Effector memory CD8-positive, alpha-beta T cell (primary cell): ENCODE measurements at regions not wholly inside any gene's neighbourhood (a gene's known extent, or its start where the extent isn't known, plus 50 kb on each side); places are given as distances from the start of the nearest gene placed in this dataset.

Experiments
- ATAC-seq: fragments of 150-1000 bp; cut with Tn5 transposase; replicated peaks from 2 replicates; pipeline ENCODE4 v1.10.0; 2021; ENCODE audit warnings: mild to moderate bottlenecking, moderate library complexity
- DNase-seq, 3 experiments: peaks; one replicate each; pipeline ENCODE4 v3.0.0; 2021
- H3K27ac Mint-ChIP-seq, 2 donors: one replicate each; pipeline ENCODE4 v1.8.0; 2022; ENCODE audit warnings: mild to moderate bottlenecking in 2 of 2, mixed read lengths in 2 of 2, moderate library complexity in 2 of 2
- H3K27me3 Mint-ChIP-seq, 2 donors: one replicate each; pipeline ENCODE4 v1.8.0; 2022; ENCODE audit warnings: mixed read lengths in 2 of 2
- H3K36me3 Mint-ChIP-seq: one replicate; pipeline ENCODE4 v1.8.0; 2022; ENCODE audit warnings: mild to moderate bottlenecking, moderate library complexity, mixed read lengths; ENCODE audit not compliant: insufficient read depth
- H3K4me1 Mint-ChIP-seq, 2 donors: one replicate each; pipeline ENCODE4 v1.8.0; 2022; ENCODE audit warnings: low read depth in 2 of 2, mixed read lengths in 2 of 2
- H3K4me3 Mint-ChIP-seq, 2 donors: one replicate each; pipeline ENCODE4 v1.8.0; 2022; ENCODE audit warnings: mild to moderate bottlenecking in 2 of 2, mixed read lengths in 2 of 2, moderate library complexity in 2 of 2
- H3K9me3 Mint-ChIP-seq, 2 donors: one replicate each; pipeline ENCODE4 v1.8.0; 2022; ENCODE audit warnings: mixed read lengths in 2 of 2

DNA sequence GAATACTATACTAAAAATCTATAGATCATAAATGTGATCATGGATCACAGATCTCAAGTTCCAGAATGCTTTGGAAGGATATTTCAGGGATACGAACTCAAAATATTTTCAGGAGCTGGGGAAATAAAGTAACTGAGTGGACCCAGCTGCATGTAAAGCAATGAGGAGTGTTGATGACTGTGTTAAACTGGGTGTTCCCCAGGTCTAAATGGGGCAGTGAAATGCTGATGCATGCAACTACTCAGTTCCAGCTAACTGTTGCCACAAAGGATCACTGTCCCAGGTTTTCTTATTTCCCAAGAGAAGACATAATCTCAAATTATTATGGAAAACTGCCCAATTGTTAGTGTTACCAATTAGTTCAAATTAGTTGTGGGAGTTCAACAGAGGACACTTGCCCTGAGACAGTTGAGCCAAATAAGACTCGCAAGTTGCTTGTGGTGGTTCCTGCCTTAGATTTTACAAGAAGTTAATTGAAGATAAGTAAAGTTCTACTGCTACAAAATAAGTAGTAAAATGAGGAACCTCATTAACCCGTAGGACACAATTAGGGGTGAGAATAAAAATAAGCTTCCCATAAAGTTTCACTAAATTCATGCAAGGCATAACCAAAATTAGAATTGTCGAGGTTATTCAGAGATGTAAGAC, 66.3 kb upstream of the IL12A start:
- no peak for DNase-seq
- ATAC-seq: no peak
- H3K27ac Mint-ChIP-seq: no peak overlapping the region
- H3K9me3 Mint-ChIP-seq: no peaks in the 10 kb centered on the region
- no peaks in the 10 kb centered on the region for H3K4me1 Mint-ChIP-seq
- peaks cover 0 to 6% of the 10 kb centered on the region in 2 donors for H3K27me3 Mint-ChIP-seq
- no peak overlapping the region for H3K4me3 Mint-ChIP-seq
- no peaks in the 10 kb centered on the region for H3K36me3 Mint-ChIP-seq

DNA sequence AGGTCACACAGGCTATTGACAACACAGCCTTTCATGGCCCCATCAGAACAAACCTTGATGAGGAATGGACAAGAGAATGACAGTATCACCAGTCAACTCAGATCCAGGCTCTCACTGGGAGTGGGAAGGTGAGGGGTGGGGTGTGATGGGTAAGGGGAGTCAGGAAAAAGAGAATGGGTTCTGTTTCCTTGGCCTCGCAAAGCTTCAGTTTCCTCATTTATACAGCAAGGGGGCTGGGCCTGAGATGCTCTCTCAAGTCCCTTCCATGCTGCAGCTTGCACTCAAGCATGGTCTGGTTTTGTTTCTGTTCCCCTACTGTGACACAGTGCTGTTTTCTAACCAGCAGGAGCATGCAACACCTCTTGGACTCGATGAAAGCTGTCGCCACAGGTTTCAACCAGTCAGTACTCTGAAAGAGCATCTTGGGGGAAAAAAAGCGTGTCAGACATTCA, 65.7 kb upstream of the IL12A start:
- H3K27ac Mint-ChIP-seq: no peak overlapping the region

DNA sequence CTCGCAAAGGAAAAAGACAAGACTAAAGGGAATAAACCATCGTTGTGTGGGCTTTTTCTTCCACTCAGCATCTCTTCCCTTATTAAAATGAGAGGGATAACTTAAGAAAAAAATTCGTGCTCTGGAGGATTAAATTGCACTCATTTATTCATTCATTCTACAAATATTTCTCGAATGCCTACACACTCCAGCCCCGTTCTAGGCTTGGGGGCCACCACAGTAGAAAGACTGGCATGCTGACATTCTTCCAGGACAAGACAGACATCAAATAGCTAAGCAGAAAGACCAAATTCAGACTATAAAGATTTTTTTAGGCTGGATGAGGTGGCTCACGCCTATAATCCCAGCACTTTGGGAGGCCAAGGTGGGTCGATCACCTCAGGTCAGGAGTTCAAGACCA, 65.3 kb upstream of the IL12A start:
- Mint-ChIP-seq H3K4me1 (no peaks in the 10 kb centered on the region), H3K4me3 (no peak overlapping the region), H3K27me3 (peaks cover 0 to 6% of the 10 kb centered on the region in 2 donors), H3K36me3 (no peaks in the 10 kb centered on the region), H3K27ac (no peak overlapping the region), H3K9me3 (no peaks in the 10 kb centered on the region)
- ATAC-seq (no peak), DNase-seq (no peak)

More for the DNA sequence above, 65.7 kb upstream of the IL12A start:
- Mint-ChIP-seq H3K4me3 (no peak overlapping the region), H3K9me3 (no peaks in the 10 kb centered on the region), H3K4me1 (no peaks in the 10 kb centered on the region), H3K36me3 (no peaks in the 10 kb centered on the region), H3K27me3 (peaks cover 0 to 6% of the 10 kb centered on the region in 2 donors)
- ATAC-seq (no peak), DNase-seq (no peak)

DNA sequence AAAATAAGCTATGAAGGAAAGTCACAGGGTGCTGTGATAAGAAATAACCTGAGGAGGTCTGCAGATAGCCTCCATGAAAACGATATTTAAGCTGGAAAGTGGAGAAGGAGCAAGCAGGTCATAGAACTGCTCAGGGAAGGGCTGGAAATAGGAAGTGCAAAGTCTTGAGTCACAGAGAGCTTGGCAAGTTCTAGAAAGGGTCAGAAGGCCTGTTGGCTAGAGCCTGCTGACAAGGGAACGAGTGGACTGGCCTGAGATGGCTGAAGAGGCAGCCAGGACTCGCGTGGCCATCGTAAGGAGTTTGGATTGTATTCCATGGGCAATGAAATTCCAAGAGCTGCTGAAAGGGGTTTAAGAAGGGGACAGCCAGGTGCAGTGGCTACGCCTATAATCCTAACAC, 64.7 kb upstream of the IL12A start:
- H3K27ac Mint-ChIP-seq: no peak overlapping the region
- DNase-seq: no peak
- no peaks in the 10 kb centered on the region for H3K36me3 Mint-ChIP-seq
- no peak for ATAC-seq
- no peaks in the 10 kb centered on the region for H3K9me3 Mint-ChIP-seq
- H3K4me1 Mint-ChIP-seq: no peaks in the 10 kb centered on the region
- peaks cover 0 to 6% of the 10 kb centered on the region in 2 donors for H3K27me3 Mint-ChIP-seq
- H3K4me3 Mint-ChIP-seq: no peak overlapping the region

DNA sequence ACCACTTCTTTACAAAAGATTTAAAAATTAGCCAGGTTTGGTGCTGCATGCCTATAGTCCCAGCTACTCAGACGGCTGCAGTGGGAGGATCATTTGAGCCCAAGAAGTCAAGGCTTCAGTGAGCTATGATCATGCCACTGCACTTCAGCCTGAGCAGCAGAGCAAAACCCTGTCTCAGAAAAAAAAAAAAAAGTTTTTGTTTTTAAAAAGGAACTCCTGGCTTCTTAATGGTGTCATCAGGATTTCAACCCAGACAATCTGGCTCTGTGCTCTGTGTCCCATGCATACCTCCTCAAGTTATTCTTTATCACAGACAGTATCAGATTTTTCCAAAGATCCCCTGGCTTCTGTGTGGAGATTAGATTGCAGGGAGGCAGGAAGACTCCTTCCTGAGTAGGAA, 64.2 kb upstream of the IL12A start:
- Mint-ChIP-seq H3K4me1 (no peaks in the 10 kb centered on the region), H3K27ac (no peak overlapping the region), H3K36me3 (no peaks in the 10 kb centered on the region), H3K9me3 (no peaks in the 10 kb centered on the region), H3K27me3 (peaks cover 0 to 6% of the 10 kb centered on the region in 2 donors), H3K4me3 (no peak overlapping the region)
- ATAC-seq (no peak), DNase-seq (no peak)

DNA sequence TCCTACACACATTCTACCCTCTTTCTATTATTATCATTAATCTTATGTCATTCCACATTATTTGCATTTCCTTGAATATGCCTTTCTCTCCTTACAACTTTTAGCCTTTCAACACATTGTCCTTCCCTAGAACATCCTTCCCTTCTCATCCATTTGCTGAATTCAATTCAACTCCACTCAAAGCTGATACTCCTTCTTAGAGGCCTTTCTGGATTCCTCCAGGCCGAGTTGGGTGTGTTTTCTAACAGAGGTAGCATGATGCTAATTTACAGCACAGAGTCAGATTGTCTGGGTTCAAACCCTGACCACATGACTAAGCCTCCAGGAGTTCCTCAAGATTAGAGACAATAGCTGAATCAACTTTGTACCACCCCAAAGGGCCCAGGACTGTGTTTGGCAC, 63.4 kb upstream of the IL12A start:
- Mint-ChIP-seq H3K4me3 (no peak overlapping the region), H3K36me3 (no peaks in the 10 kb centered on the region)

DNA sequence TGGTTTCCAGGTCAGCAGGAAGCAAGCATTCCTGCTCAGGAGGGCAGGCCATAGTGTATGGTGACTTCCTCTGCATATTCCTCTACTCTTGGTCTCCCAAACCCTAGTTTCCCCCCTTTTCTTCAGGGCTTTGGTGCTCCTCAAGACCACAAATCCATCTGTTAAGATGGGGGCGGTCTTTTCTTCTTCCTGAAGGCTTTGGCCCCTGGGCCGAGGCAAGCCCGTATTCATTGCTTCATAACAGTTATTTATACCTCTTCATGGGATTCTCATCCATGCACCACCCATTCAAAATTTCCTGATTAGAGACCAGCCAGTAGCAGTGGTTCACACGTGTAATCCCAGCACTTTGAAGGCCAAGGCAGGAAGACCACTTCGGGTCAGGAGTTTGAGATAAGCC, 62.1 kb upstream of the IL12A start:
- Mint-ChIP-seq H3K27ac (no peak overlapping the region), H3K36me3 (no peaks in the 10 kb centered on the region), H3K27me3 (peaks cover 0 to 6% of the 10 kb centered on the region in 2 donors), H3K9me3 (no peaks in the 10 kb centered on the region), H3K4me3 (no peak overlapping the region), H3K4me1 (no peaks in the 10 kb centered on the region)
- ATAC-seq (no peak), DNase-seq (no peak)

More for the DNA sequence above, 63.4 kb upstream of the IL12A start:
- DNase-seq (no peak), ATAC-seq (no peak)
- no peak overlapping the region for H3K27ac Mint-ChIP-seq
- no peaks in the 10 kb centered on the region for H3K9me3 Mint-ChIP-seq
- H3K27me3 Mint-ChIP-seq: peaks cover 0 to 6% of the 10 kb centered on the region in 2 donors
- H3K4me1 Mint-ChIP-seq: no peaks in the 10 kb centered on the region

DNA sequence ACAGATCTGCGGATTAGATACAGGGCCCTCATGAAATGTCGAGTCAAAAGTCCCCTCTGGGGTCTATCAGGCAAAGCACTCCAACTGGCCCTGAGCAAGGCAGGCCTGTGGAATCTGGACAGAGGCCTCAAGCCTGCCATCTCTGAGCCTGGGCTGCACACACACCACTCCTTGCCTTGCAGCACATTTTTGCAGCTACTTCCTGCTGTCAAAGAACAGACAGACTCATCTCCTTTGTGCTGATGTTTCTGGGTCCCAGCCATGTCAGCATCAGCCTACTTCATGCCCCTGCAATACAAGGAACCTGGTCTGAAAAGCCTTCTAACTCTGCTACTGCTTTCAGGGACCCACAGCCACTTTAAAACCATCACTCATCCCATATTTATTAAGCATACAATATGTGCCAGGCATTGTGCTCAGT, 60.6 kb upstream of the IL12A start:
- no peaks in the 10 kb centered on the region for H3K36me3 Mint-ChIP-seq
- peaks cover 1 to 2% of the 10 kb centered on the region in 2 donors for H3K27me3 Mint-ChIP-seq
- H3K4me3 Mint-ChIP-seq: no peak overlapping the region
- no peak overlapping the region for H3K27ac Mint-ChIP-seq
- no peak for ATAC-seq
- no peaks in the 10 kb centered on the region for H3K4me1 Mint-ChIP-seq
- no peak for DNase-seq
- no peaks in the 10 kb centered on the region for H3K9me3 Mint-ChIP-seq

DNA sequence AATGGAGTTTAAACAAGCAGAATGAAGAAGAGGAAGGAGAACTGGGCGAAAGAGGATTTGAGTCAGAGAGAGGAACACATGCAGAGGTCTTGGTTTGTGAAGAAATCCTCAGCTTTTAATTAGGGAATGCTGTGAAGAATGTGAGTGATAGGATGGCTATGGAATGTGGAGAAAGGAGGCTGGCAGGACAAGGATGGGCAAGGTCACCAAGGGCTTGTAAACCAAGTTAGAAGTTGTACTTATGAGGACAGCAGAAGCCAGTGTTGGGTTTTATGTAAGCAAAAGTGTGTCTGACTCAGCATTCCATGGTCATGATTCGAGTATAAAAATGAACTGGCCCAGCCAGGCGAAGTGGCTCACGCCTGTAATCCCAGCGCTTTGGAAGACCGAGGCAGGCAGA, 60.0 kb upstream of the IL12A start:
- Mint-ChIP-seq H3K36me3 (no peaks in the 10 kb centered on the region), H3K4me3 (no peak overlapping the region), H3K27ac (no peak overlapping the region)

DNA sequence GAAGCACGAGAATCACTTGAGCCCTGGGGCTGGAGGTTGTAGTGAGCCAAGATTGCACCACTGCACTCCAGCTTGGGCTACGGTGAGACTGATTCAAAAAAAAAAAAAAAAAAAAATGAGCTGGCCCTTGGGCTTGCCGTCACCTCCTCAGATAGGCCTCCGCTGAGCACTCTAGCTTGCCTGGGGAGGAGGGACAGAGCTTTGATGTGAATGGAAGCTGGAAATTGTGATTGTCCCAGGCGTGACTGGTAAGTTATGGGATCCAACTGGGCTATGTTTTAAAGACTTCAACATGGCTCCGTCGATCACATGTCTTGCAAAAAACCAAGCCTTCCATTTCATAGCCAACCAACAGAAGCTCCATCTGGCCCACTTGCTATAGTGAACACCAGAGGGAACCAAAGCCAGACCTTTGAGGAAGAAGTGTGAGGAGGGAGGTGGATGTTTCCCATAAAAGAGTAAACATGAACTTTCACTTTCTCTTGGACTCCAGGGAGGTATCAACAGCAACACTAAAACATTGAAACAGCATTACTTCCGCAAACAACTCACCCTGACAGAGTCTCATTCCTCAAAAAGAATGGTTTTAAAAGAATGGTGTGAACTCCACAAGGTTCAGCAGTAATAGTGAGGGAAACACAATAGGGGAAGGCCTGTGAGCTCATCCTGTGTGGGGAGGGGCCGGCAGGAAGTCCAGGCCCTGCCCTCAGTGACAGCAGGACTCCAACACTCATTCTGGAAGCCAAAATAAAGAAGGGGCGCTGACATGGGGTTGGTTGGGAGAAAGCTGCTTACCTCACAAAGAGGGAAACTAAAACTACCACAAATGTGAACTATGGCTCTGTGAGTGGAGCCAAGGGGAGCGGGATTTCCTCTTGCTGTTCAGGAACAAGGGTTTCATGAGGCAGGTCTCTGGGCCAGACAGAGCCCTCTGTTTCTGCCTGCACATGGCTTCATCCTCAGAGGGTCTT, 59.2 kb upstream of the IL12A start:
- Mint-ChIP-seq H3K27me3 (peaks cover 0 to 6% of the 10 kb centered on the region in 2 donors), H3K4me1 (no peaks in the 10 kb centered on the region), H3K9me3 (peaks cover 3 to 7% of the 10 kb centered on the region in 2 donors), H3K4me3 (no peak overlapping the region), H3K27ac (no peak overlapping the region), H3K36me3 (no peaks in the 10 kb centered on the region)
- DNase-seq (no peak), ATAC-seq (peak; percentile 31)

More for the DNA sequence above, 60.0 kb upstream of the IL12A start:
- ATAC-seq (no peak), DNase-seq (no peak)
- no peaks in the 10 kb centered on the region for H3K4me1 Mint-ChIP-seq
- H3K27me3 Mint-ChIP-seq: peaks cover 0 to 6% of the 10 kb centered on the region in 2 donors
- H3K9me3 Mint-ChIP-seq: no peaks in the 10 kb centered on the region

DNA sequence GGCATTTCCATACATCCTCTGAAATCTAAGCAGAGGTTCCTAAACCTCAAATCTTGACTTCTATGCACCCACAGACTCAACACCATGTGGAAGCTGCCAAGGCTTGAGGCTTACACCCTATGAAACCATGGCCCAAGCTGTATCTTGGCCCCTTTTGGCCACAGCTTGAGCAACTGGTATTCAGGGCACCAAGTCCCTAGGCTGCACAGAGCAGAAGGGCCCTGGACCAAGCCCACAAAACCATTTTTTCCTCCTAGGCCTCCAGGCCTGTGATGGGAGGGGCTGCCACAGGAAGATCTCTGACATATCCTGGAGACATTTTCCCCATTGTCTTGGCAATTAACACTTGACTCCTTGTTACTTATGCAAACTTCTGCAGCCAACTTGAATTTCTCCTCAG, 54.4 kb upstream of the IL12A start:
- DNase-seq (no peak), ATAC-seq (no peak)
- Mint-ChIP-seq H3K4me3 (no peak overlapping the region), H3K27ac (no peak overlapping the region), H3K4me1 (no peaks in the 10 kb centered on the region), H3K27me3 (peaks cover 0 to 6% of the 10 kb centered on the region in 2 donors), H3K36me3 (no peaks in the 10 kb centered on the region), H3K9me3 (peaks cover 3 to 16% of the 10 kb centered on the region in 2 donors)

DNA sequence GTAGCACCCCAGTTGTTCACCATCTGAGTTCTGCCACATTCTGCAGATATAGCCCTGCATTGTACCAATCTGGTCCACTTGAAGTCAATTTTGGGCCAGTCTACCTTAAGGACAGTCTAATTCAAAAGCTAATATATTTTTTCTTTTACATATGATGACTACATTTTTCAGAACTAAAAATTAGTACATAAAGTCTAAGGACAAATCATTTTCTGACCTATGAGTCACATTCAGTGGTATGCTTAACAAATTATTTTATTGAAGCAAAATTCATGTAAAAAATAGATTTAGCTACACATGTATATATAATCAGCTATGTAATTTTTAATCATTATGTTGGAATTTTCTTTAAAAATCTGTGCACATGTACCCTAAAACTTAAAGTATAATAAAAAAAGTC, 52.1 kb upstream of the IL12A start:
- H3K4me3 Mint-ChIP-seq: no peak overlapping the region
- no peak for DNase-seq
- H3K4me1 Mint-ChIP-seq: no peaks in the 10 kb centered on the region
- no peak overlapping the region for H3K27ac Mint-ChIP-seq
- no peaks in the 10 kb centered on the region for H3K36me3 Mint-ChIP-seq
- no peak for ATAC-seq
- H3K9me3 Mint-ChIP-seq: peaks cover 3 to 16% of the 10 kb centered on the region in 2 donors
- peaks cover 0 to 6% of the 10 kb centered on the region in 2 donors for H3K27me3 Mint-ChIP-seq

DNA sequence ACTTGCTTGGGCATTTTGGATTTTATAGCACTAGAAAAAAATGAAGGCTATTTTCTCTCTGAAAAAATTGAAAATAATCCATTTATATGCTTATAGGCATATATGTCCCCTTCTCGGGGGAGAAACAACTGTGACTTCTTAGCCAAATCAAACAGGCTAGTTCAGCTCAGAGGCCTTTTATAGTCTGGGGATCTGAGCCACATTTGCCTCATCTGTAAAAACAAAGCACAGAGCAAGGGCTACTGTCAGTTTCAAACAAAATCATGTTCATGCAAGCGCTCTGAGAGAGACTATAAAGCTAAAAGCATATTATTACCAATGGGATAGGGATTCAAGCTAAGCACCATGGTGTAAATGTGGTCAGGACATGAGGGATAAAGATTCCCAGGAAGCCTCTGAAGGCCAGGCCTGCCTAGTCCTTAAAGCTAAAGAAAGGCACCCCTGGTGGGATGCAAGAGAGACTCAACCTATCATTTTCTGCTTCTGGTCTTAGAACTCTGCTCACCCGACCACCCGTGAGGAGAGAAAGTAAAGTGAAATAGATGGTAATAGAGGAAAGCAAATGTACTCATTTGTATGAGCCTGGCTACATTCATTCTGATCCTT, 51.0 kb upstream of the IL12A start:
- Mint-ChIP-seq H3K9me3 (peaks cover 3 to 16% of the 10 kb centered on the region in 2 donors), H3K4me3 (no peak overlapping the region), H3K4me1 (no peaks in the 10 kb centered on the region), H3K36me3 (no peaks in the 10 kb centered on the region), H3K27ac (no peak overlapping the region), H3K27me3 (peaks cover 0 to 6% of the 10 kb centered on the region in 2 donors)
- DNase-seq: no peak
- no peak for ATAC-seq
